Fibroblast of the aortic adventitia (primary cell): ENCODE measurements at regions not wholly inside any gene's neighbourhood (a gene's known extent, or its start where the extent isn't known, plus 50 kb on each side); places are given as distances from the start of the nearest gene placed in this dataset.

Source experiments
- DNase-seq: peaks from one replicate; pipeline ENCODE4 v3.0.0-alpha.2; 2010; ENCODE audit warnings: low read depth
- H3K4me3 ChIP-seq: 2 replicates; pipeline ENCODE4 v1.5.1; 2011; ENCODE audit warnings: low read depth, mild to moderate bottlenecking, control low read depth, low read length, moderate library complexity
- CTCF ChIP-seq: IDR thresholded peaks from 2 replicates; pipeline ENCODE4 v1.5.1; 2011; ENCODE audit warnings: mild to moderate bottlenecking, low read length, control low read depth, inconsistent platforms; ENCODE audit not compliant: insufficient read depth

GRCh38 chr4:16289897-16290554 lies 63.8 kb upstream of the TAPT1 start:
- DNase-seq = peak; percentile 72
- no peak overlapping the region for H3K4me3 ChIP-seq
- peak; percentile 62 for TF ChIP-seq CTCF

DNA sequence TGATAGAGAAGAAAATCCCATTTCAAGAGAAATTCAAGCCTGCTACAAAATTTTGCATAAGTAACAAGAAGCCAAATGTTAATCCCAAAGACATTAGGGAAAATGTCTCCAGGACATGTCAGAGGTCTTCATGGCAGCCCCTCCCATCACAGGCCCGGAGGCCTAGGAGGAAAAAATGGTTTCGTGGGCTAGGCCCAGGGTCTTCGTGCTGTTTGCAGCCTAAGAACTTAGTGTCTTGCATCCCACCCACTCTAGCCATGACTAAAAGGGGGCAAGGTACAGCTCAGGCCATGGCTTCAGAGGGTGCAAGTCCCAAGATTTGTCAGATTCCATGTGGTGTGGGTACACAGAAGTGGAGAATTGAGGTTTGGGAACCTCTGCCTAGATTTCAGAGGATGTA lies 57.8 kb upstream of the TAPT1 start:
- DNase-seq = no peak
- TF ChIP-seq CTCF = no peak
- H3K4me3 ChIP-seq = no peak overlapping the region

- DNase-seq = no peak
- TF ChIP-seq CTCF = peak; percentile 10
- no peak overlapping the region for H3K4me3 ChIP-seq
These were observed 51.9 kb upstream of the TAPT1 start for GRCh38 chr4:16278178-16278577.
